GM21423 (cell line): ENCODE measurements at regions not wholly inside any gene's neighbourhood (a gene's known extent, or its start where the extent isn't known, plus 50 kb on each side); places are given as distances from the start of the nearest gene placed in this dataset.

Source experiments
- ATAC-seq: cut with Tn5 transposase; IDR thresholded peaks from one replicate; pipeline ENCODE4 v1.9.1; 2021; ENCODE audit warnings: mild to moderate bottlenecking, moderate library complexity; ENCODE audit not compliant: unreplicated experiment

- ATAC-seq, result no peak
Observed at GRCh38 chr1:201761871-201762270, 67.1 kb upstream of the IPO9 start.

- no peak for ATAC-seq
Observed at GRCh38 chr1:201762381-201762780, 66.6 kb upstream of the IPO9 start.

GRCh38 chr1:201763455-201764140 lies 65.4 kb upstream of the IPO9 start:
- ATAC-seq, result no peak

GRCh38 chr1:201764166-201764565 lies 64.8 kb upstream of the IPO9 start:
- no peak for ATAC-seq

GRCh38 chr1:201764579-201764978 lies 64.4 kb upstream of the IPO9 start:
- ATAC-seq, result no peak

GRCh38 chr1:201766131-201766866 lies 62.7 kb upstream of the IPO9 start:
- no peak for ATAC-seq

- ATAC-seq, result no peak
Observed at GRCh38 chr1:201767339-201767738, 61.6 kb upstream of the IPO9 start.

GRCh38 chr1:201769072-201769471 lies 59.9 kb upstream of the IPO9 start:
- no peak for ATAC-seq

GRCh38 chr1:201769966-201770365 lies 59.0 kb upstream of the IPO9 start:
- ATAC-seq, result no peak

- no peak for ATAC-seq
Observed at GRCh38 chr1:201771466-201771865, 57.5 kb upstream of the IPO9 start.

- ATAC-seq, result no peak
Observed at GRCh38 chr1:201772178-201772577, 56.8 kb upstream of the IPO9 start.

GRCh38 chr1:201773764-201774163 lies 55.2 kb upstream of the IPO9 start:
- ATAC-seq, result no peak

GRCh38 chr1:201774224-201774982 lies 54.6 kb upstream of the IPO9 start:
- ATAC-seq, result no peak

GRCh38 chr1:201774983-201775344 lies 54.0 kb upstream of the IPO9 start:
- no peak for ATAC-seq

- no peak for ATAC-seq
Observed at GRCh38 chr1:201775380-201775779, 53.6 kb upstream of the IPO9 start.

GRCh38 chr1:201778279-201779065 lies 50.5 kb upstream of the IPO9 start:
- no peak for ATAC-seq
